ENCODE measurements at regions not wholly inside any gene's neighbourhood (a gene's known extent, or its start where the extent isn't known, plus 50 kb on each side); places are given as distances from the start of the nearest gene placed in this dataset.
"Not testable (repeated sequence)": the region's sequence is repeated elsewhere in the genome, so short reads cannot be mapped to it uniquely, and the experiment has no call there.

- peaks cover 2% of the 10 kb centered on the region for H3K36me3 Mint-ChIP-seq (ENCODE audit: low read depth)
- TF ChIP-seq, protein P1, sequence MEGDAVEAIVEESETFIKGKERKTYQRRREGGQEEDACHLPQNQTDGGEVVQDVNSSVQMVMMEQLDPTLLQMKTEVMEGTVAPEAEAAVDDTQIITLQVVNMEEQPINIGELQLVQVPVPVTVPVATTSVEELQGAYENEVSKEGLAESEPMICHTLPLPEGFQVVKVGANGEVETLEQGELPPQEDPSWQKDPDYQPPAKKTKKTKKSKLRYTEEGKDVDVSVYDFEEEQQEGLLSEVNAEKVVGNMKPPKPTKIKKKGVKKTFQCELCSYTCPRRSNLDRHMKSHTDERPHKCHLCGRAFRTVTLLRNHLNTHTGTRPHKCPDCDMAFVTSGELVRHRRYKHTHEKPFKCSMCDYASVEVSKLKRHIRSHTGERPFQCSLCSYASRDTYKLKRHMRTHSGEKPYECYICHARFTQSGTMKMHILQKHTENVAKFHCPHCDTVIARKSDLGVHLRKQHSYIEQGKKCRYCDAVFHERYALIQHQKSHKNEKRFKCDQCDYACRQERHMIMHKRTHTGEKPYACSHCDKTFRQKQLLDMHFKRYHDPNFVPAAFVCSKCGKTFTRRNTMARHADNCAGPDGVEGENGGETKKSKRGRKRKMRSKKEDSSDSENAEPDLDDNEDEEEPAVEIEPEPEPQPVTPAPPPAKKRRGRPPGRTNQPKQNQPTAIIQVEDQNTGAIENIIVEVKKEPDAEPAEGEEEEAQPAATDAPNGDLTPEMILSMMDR (conservative IDR thresholded peaks at IDR 0.05) = no peak
- DNase-seq (ENCODE audit: low read depth, low spot score) = no peak
- no peak overlapping the region for H3K4me3 Mint-ChIP-seq
- H3K27me3 Mint-ChIP-seq (ENCODE audit: low read depth) = no peaks in the 10 kb centered on the region
- H3K27ac Mint-ChIP-seq (ENCODE audit: unreplicated experiment) = no peak overlapping the region
- H3K4me1 Mint-ChIP-seq = peaks cover 19% of the 10 kb centered on the region
- peaks cover 10% of the 10 kb centered on the region for H3K9me3 Mint-ChIP-seq
These were observed 317.8 kb downstream of the MMUT start for GRCh38 chr6:49145280-49145679.

DNA sequence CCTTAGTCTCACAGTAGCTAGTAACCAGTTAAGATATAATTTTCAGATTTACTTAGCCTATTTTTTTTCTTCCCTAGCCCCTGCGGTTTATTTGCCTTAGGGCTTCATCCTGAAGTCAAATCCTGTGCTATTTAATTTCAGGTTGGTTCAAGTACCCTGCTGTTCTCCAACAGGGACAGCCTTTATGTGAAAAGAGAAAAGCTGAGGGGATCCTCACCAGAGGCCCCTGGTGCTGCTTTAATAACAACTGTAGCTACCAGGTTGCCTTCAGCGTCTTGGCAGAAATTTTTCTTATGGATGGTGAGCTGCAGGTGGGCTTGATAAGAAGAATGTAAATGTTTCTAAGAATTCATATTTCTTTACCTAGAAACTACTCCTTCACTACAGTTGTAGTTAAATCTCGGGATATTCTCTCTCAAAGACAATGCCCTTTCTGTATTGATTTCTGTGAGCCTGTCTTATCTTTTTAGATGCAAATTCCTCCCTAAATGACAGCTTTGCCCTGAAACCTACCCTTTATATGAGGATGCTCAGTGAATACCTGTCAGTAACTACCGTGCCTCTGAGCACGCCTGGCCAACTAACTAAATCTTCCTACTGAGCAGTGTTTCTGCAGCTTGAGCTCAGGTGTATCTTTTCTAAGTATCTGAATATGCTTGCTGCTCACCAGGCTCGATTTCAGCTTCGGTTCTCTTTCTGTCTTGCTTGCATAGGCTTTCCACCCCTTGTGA is 320.5 kb downstream of the MMUT start:
- H3K36me3 Mint-ChIP-seq (ENCODE audit: low read depth) = peaks cover 2% of the 10 kb centered on the region
- DNase-seq (ENCODE audit: low read depth, low spot score) = no peak
- TF ChIP-seq, protein P1 (conservative IDR thresholded peaks at IDR 0.05) = no peak
- peaks cover 3% of the 10 kb centered on the region for H3K9me3 Mint-ChIP-seq
- peaks cover 19% of the 10 kb centered on the region for H3K4me1 Mint-ChIP-seq
- H3K27ac Mint-ChIP-seq (ENCODE audit: unreplicated experiment) = no peak overlapping the region
- no peak overlapping the region for H3K4me3 Mint-ChIP-seq
- H3K27me3 Mint-ChIP-seq (ENCODE audit: low read depth) = no peaks in the 10 kb centered on the region

DNA sequence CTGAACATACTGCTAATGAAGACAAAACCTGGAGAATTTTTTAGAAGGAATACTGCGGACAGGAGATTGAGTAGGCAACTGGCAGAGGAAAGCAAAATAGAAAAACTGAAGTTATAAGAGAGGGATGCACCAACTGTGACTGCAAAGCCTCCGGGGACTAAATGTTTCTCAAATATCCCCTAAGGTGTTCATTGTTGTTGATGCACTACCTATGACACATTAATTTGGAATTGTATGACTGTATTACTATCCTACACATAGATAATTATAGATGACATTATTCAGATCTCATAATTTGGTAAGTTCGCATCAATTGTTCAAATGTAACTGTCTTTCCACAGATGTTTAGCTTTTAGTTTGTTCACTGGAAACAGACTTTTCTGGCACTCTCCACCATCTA is 341.1 kb downstream of the MMUT start:
- no peak overlapping the region for H3K4me3 Mint-ChIP-seq
- no peaks in the 10 kb centered on the region for H3K9me3 Mint-ChIP-seq
- H3K36me3 Mint-ChIP-seq (ENCODE audit: low read depth) = no peaks in the 10 kb centered on the region
- H3K27ac Mint-ChIP-seq (ENCODE audit: unreplicated experiment) = no peak overlapping the region
- no peaks in the 10 kb centered on the region for H3K4me1 Mint-ChIP-seq
- TF ChIP-seq, protein P1 (conservative IDR thresholded peaks at IDR 0.05) = no peak
- DNase-seq (ENCODE audit: low read depth, low spot score) = no peak
- H3K27me3 Mint-ChIP-seq (ENCODE audit: low read depth) = no peaks in the 10 kb centered on the region

- no peaks in the 10 kb centered on the region for H3K4me1 Mint-ChIP-seq
- H3K9me3 Mint-ChIP-seq = no peaks in the 10 kb centered on the region
- no peaks in the 10 kb centered on the region for H3K27me3 Mint-ChIP-seq (ENCODE audit: low read depth)
- H3K4me3 Mint-ChIP-seq = no peak overlapping the region
- TF ChIP-seq, protein P1 (conservative IDR thresholded peaks at IDR 0.05) = no peak
- H3K27ac Mint-ChIP-seq (ENCODE audit: unreplicated experiment) = no peak overlapping the region
- no peaks in the 10 kb centered on the region for H3K36me3 Mint-ChIP-seq (ENCODE audit: low read depth)
- no peak for DNase-seq (ENCODE audit: low read depth, low spot score)
These were observed 344.6 kb downstream of the MMUT start for GRCh38 chr6:49118478-49118877.

DNA sequence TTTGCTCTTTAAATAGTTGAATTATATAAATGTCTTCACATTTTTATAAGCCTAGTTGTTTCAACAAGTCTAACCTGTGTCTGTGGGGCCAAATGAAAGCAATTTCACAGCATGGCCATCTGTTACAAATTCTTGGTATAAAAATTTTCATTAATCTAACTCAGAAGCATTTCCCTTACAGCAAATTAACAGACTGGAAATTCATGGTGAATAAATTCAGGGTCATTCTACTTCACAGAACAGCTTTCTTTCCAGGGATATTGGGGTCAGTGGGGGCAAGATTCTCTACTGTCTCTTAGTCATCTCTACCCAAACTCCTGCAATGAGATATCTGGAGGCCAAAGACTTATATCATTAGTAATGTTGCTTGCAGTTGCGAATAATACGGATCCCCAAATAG is 352.1 kb downstream of the MMUT start:
- Mint-ChIP-seq H3K4me1 (no peaks in the 10 kb centered on the region), H3K36me3 (ENCODE audit: low read depth) (no peaks in the 10 kb centered on the region), H3K9me3 (no peaks in the 10 kb centered on the region), H3K27me3 (ENCODE audit: low read depth) (no peaks in the 10 kb centered on the region), H3K27ac (ENCODE audit: unreplicated experiment) (no peak overlapping the region), H3K4me3 (no peak overlapping the region)
- no peak for DNase-seq (ENCODE audit: low read depth, low spot score)
- TF ChIP-seq, protein P1 (conservative IDR thresholded peaks at IDR 0.05) = no peak

GRCh38 chr6:49097664-49098063 is 365.4 kb downstream of the MMUT start:
- H3K36me3 Mint-ChIP-seq (ENCODE audit: low read depth); H3K9me3 Mint-ChIP-seq; H3K27me3 Mint-ChIP-seq (ENCODE audit: low read depth); H3K4me1 Mint-ChIP-seq; H3K27ac Mint-ChIP-seq (ENCODE audit: unreplicated experiment); DNase-seq (ENCODE audit: low read depth, low spot score); H3K4me3 Mint-ChIP-seq: not testable (repeated sequence)

Data from neural crest cell (in vitro differentiated cells).